ENCODE measurements at regions not wholly inside any gene's neighbourhood (a gene's known extent, or its start where the extent isn't known, plus 50 kb on each side); places are given as distances from the start of the nearest gene placed in this dataset.
A peak's percentile ranks its signal among the peaks of the same experiment; 100 is the strongest.

- Histone ChIP-seq H3K18ac (ENCODE audit: extremely low read depth, low read length) (no peak overlapping the region), H3K27ac (ENCODE audit: low read depth, low read length) (no peak overlapping the region), H4K5ac (ENCODE audit: insufficient read length, low read depth, low read length) (no peak overlapping the region), H3K23ac (ENCODE audit: insufficient read length) (no peak overlapping the region), H4K8ac (ENCODE audit: extremely low read depth, insufficient read depth, low read length) (no peak overlapping the region), H2BK20ac (ENCODE audit: low read length) (no peak overlapping the region), H3K36me3 (ENCODE audit: control insufficient read depth in 2 of 4, insufficient read depth in 4 of 4, low read length in 3 of 4) (no peaks in the 10 kb centered on the region), H3K14ac (ENCODE audit: insufficient read length) (no peak overlapping the region), H3K27me3 (replicated peaks in 1 of 4; ENCODE audit: control insufficient read depth in 3 of 4, extremely low read depth in 1 of 4, insufficient read depth in 3 of 4, low read length in 3 of 4) (no peaks in the 10 kb centered on the region), H3K79me2 (ENCODE audit: control insufficient read depth in 1 of 2, insufficient read depth in 2 of 2, low read length in 2 of 2) (no peaks in the 10 kb centered on the region), H3K9me3 (ENCODE audit: insufficient read depth in 2 of 2, low read depth in 1 of 2, low read length in 1 of 2) (peaks cover 0 to 6% of the 10 kb centered on the region in 2 experiments; a peak in 1 of 4 replicates), H4K91ac (replicated peaks; ENCODE audit: insufficient read length, low read length) (no peak overlapping the region), H3K9ac (replicated peaks in 1 of 4; ENCODE audit: extremely low read depth in 1 of 4, low read depth in 3 of 4, low read length in 3 of 4) (no peak overlapping the region), H3K4me1 (replicated peaks in 1 of 4; ENCODE audit: control insufficient read depth in 3 of 4, insufficient read depth in 4 of 4, low read length in 3 of 4) (peaks cover 0 to 2% (median 0%) of the 10 kb centered on the region in 4 experiments; a peak in 1 of 7 replicates), H2AFZ (ENCODE audit: low read length) (peak overlapping the region; percentile 54), H3K56ac (replicated peaks; ENCODE audit: insufficient read length, low read depth, low read length) (no peak overlapping the region), H2BK120ac (replicated peaks; ENCODE audit: low read depth, low read length) (no peak overlapping the region), H4K20me1 (replicated peaks in 1 of 2; ENCODE audit: control insufficient read depth in 1 of 2, insufficient read depth in 2 of 2, low read length in 2 of 2) (no peaks in the 10 kb centered on the region), H2BK5ac (ENCODE audit: low read depth, low read length) (no peak overlapping the region), H2BK12ac (ENCODE audit: low read depth, low read length) (no peak overlapping the region), H3K4me2 (ENCODE audit: insufficient read depth in 1 of 2, low read depth in 2 of 2, low read length in 2 of 2) (no peak overlapping the region), H3K4ac (replicated peaks; ENCODE audit: insufficient read length, low read depth, low read length) (no peak overlapping the region), H3K23me2 (ENCODE audit: low read depth, low read length) (no peaks in the 10 kb centered on the region; the same call in 1 of the 2 replicates), H3K4me3 (ENCODE audit: extremely low read depth in 1 of 4, insufficient read depth in 2 of 4, low read depth in 3 of 4, low read length in 4 of 4) (no peak overlapping the region), H2BK15ac (ENCODE audit: low read length) (no peak overlapping the region), H2AK5ac (ENCODE audit: low read depth, low read length) (no peak overlapping the region), H3K79me1 (ENCODE audit: low read depth, low read length) (no peaks in the 10 kb centered on the region)
- WGBS, 2 experiments (ENCODE audit: extremely low coverage in 1 of 2, insufficient coverage in 1 of 2, insufficient read length in 1 of 2, insufficient replicate concordance in 2 of 2, low coverage in 1 of 2, low lambda C conversion rate in 2 of 2, missing lambda C conversion rate in 1 of 2), result 65% methylated on average over 9 of the region's 9 CpGs; no CpG with 5 or more reads in 1 of the 2 experiments
- ChIA-PET CTCF (ENCODE audit: partially characterized antibody) (interaction anchor here (0.6 to 3.7 kb wide), 25 partner anchors 10 to 314 kb away, joined by 3 to 21 read pairs (median 5); no protein-coding TSS in a partner anchor), POLR2A (ENCODE audit: partially characterized antibody) (interaction anchor here (1.2 kb wide), 1 partner anchor 51 kb away, joined by 3 read pairs; no protein-coding TSS in a partner anchor)
- TF ChIP-seq ZNF274 (IDR thresholded peaks at IDR 0.05; ENCODE audit: borderline replicate concordance, extremely low read depth, low read length) (no peak), RAD21 (IDR thresholded peaks at IDR 0.05 in 1 of 2, conservative IDR thresholded peaks at IDR 0.05 in 1 of 2; ENCODE audit: low read depth in 2 of 2, low read length in 2 of 2) (peak; percentile 76 to 80), CTCF (IDR thresholded peaks at IDR 0.05; ENCODE audit: control extremely low read depth in 1 of 3, insufficient read depth in 1 of 3, low read depth in 1 of 3, low read length in 3 of 3) (peak; percentile 69 to 76 (median 71)), PHF8 (conservative IDR thresholded peaks at IDR 0.05; ENCODE audit: low read depth, low read length) (no peak), TAF1 (IDR thresholded peaks at IDR 0.05; ENCODE audit: low read depth, low read length) (no peak)
- TF ChIP-seq, protein P1, sequence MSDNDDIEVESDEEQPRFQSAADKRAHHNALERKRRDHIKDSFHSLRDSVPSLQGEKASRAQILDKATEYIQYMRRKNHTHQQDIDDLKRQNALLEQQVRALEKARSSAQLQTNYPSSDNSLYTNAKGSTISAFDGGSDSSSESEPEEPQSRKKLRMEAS (IDR thresholded peaks at IDR 0.05), result peak; percentile 91
- FAIRE-seq (peak; percentile 82), DNase-seq (ENCODE audit: low read depth in 1 of 2, low spot score in 2 of 2) (no peak)
Measured at GRCh38 chr6:53410508-53411258, 61.9 kb upstream of the ELOVL5 start.

Measured in H1 (cell line).